PC-3 (cell line): ENCODE measurements at regions not wholly inside any gene's neighbourhood (a gene's known extent, or its start where the extent isn't known, plus 50 kb on each side); places are given as distances from the start of the nearest gene placed in this dataset.
A peak's percentile ranks its signal among the peaks of the same experiment; 100 is the strongest.

Source experiments
- ATAC-seq: fragments of 200-7000 bp; cut with Tn5 transposase; 2 replicates; pipeline ENCODE4 v1.9.1; 2020; ENCODE audit warnings: mild to moderate bottlenecking, moderate library complexity
- BruUV-seq: library from RNA; stranded (reverse); fragments of 400-500 nt; replicated peaks from 2 replicates; lab custom pipeline; 2021; lab: Mats Ljungman, UMichigan
- CTCF ChIA-PET: fragments of 300-600 bp; sonication (Branson Sonifier 250); formaldehyde crosslinking; loops from one replicate; lab custom pipeline; 2022; ENCODE audit warnings: antibody characterized with exemption; lab: Charles Lee
- POLR2A ChIA-PET: fragments of 300-600 bp; sonication (Branson Sonifier 250); formaldehyde crosslinking; loops from one replicate; lab custom pipeline; 2022; ENCODE audit warnings: antibody characterized with exemption; ENCODE audit not compliant: unreplicated experiment; lab: Charles Lee
- DNase-seq: peaks from one replicate; pipeline ENCODE4 v3.0.0-alpha.2; 2015
- H2AFZ ChIP-seq: fragments of 300-600 bp; sonication (generic); 2 replicates; pipeline ENCODE4 v1.6.0; 2016; ENCODE audit warnings: antibody characterized with exemption, low read length
- H3F3A ChIP-seq: fragments of 300-600 bp; sonication (generic); one replicate; pipeline ENCODE4 v1.6.0; 2017; ENCODE audit warnings: antibody characterized with exemption, low read length, control low read depth, mild to moderate bottlenecking; ENCODE audit not compliant: unreplicated experiment
- H3K27ac ChIP-seq: fragments of 300-600 bp; sonication (generic); 2 replicates; pipeline ENCODE4 v1.5.1; 2016; ENCODE audit warnings: mild to moderate bottlenecking, low read length
- H3K27me3 ChIP-seq: fragments of 300-600 bp; sonication (generic); 2 replicates; pipeline ENCODE4 v1.6.1; 2016; ENCODE audit warnings: low read length, mixed read lengths
- H3K36me3 ChIP-seq: fragments of 300-600 bp; sonication (generic); 2 replicates; pipeline ENCODE4 v1.6.1; 2016; ENCODE audit warnings: low read depth, mixed run types, low read length, mixed read lengths
- H3K4me1 ChIP-seq: fragments of 300-600 bp; sonication (generic); 2 replicates; pipeline ENCODE4 v1.5.1; 2016; ENCODE audit warnings: low read length; ENCODE audit not compliant: insufficient read depth
- H3K4me2 ChIP-seq: fragments of 300-600 bp; sonication (generic); 2 replicates; pipeline ENCODE4 v1.6.0; 2016; ENCODE audit warnings: low read length
- H3K4me3 ChIP-seq: fragments of 300-600 bp; sonication (generic); 2 replicates; pipeline ENCODE4 v1.5.1; 2016; ENCODE audit warnings: mild to moderate bottlenecking, low read length, mixed read lengths
- H3K79me2 ChIP-seq: fragments of 300-600 bp; sonication (generic); 2 replicates; pipeline ENCODE4 v1.6.1; 2017; ENCODE audit warnings: low read length, mixed read lengths
- H3K9ac ChIP-seq: fragments of 300-600 bp; sonication (generic); 2 replicates; pipeline ENCODE4 v1.6.0; 2016; ENCODE audit warnings: mild to moderate bottlenecking, low read length
- H3K9me2 ChIP-seq: fragments of 300-600 bp; sonication (generic); replicated peaks from 2 replicates; pipeline ENCODE4 v1.6.1; 2016; ENCODE audit warnings: mixed run types, low read length, mixed read lengths
- H3K9me3 ChIP-seq: fragments of 300-600 bp; sonication (generic); 2 replicates; pipeline ENCODE4 v1.6.1; 2016; ENCODE audit warnings: low read length, mixed read lengths
- H4K20me1 ChIP-seq: fragments of 300-600 bp; sonication (generic); 2 replicates; pipeline ENCODE4 v1.6.1; 2016; ENCODE audit warnings: low read length, mixed read lengths
- CTCF ChIP-seq: fragments of 300-600 bp; sonication (generic); conservative IDR thresholded peaks from 2 replicates; pipeline ENCODE4 v1.5.1; 2017; ENCODE audit warnings: antibody characterized with exemption, low read depth, mild to moderate bottlenecking, low read length
- EZH2 ChIP-seq: fragments of 300-600 bp; sonication (generic); IDR thresholded peaks from one replicate; pipeline ENCODE4 v1.6.1; 2017; ENCODE audit warnings: antibody characterized with exemption, mild to moderate bottlenecking, low read length; ENCODE audit not compliant: unreplicated experiment
- EZH2phosphoT487 ChIP-seq: fragments of 300-600 bp; sonication (generic); IDR thresholded peaks from 2 replicates; pipeline ENCODE4 v1.6.1; 2018; ENCODE audit warnings: mild to moderate bottlenecking, antibody characterized with exemption, low read length, borderline replicate concordance
- intact Hi-C: fragments of 100-400 bp; cut with micrococcal nuclease; formaldehyde crosslinking; loops from 2 replicates; pipeline ENCODE4 v1.9.0; 2023

- POLR2A ChIA-PET, result no interaction called here
- TF ChIP-seq EZH2phosphoT487, result no peak
- no peak for TF ChIP-seq CTCF
- no peak for TF ChIP-seq EZH2
- intact Hi-C loops, result no loop called here
- CTCF ChIA-PET, result no interaction called here
- H3K4me2 ChIP-seq, result 0 out of 2 replicates have a peak overlapping the region, but pooled peaks have one; percentile 20
- H3K9ac ChIP-seq, result peak overlapping the region; percentile 16; the same call in 1 of the 2 replicates
- H3K4me3 ChIP-seq, result no peak overlapping the region
- peak overlapping the region; percentile 85 for H3K27ac ChIP-seq
- no peaks in the 10 kb centered on the region for H3K36me3 ChIP-seq
- no peaks in the 10 kb centered on the region for H3K27me3 ChIP-seq
- H3F3A ChIP-seq, result no peaks in the 10 kb centered on the region
- H3K9me2 ChIP-seq, result no peaks in the 10 kb centered on the region
- peak; percentile 33 for ATAC-seq
- H3K79me2 ChIP-seq, result no peaks in the 10 kb centered on the region
- H4K20me1 ChIP-seq, result no peaks in the 10 kb centered on the region
- no TSS peak for BruUV-seq
- DNase-seq, result peak; percentile 70
- no peaks in the 10 kb centered on the region for H3K9me3 ChIP-seq
- H2AFZ ChIP-seq, result peak overlapping the region; percentile 23; the same call in 1 of the 2 replicates
- peaks cover 43% of the 10 kb centered on the region for H3K4me1 ChIP-seq
Observed at GRCh38 chr9:105073147-105073546, 145.2 kb upstream of the ABCA1 start.

DNA sequence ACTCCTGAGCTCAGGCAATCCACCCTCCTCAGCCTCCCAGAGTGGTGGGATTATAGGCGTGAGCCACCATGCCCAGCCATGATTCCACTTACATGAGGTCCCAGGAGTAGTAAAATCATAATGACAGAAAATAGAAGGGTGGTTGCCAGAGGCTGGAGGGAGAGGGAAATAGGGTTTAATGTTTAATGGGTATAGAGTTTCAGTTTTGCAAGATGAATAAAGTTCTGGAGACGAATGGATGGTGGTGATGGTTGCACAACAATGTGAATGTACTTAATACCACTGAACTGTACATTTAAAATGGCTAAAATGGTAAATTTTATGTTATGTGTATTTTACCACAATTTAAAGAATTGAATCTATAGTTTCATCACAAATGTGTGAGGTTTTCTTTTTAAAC is 146.5 kb upstream of the ABCA1 start:
- no peak for DNase-seq

More for the DNA sequence above, 146.5 kb upstream of the ABCA1 start:
- no peak overlapping the region for H3K9ac ChIP-seq
- no peak overlapping the region for H3K4me2 ChIP-seq
- no peaks in the 10 kb centered on the region for H3K9me3 ChIP-seq
- H3K36me3 ChIP-seq, result no peaks in the 10 kb centered on the region
- H3F3A ChIP-seq, result no peaks in the 10 kb centered on the region
- H4K20me1 ChIP-seq, result no peaks in the 10 kb centered on the region
- no peak for ATAC-seq
- H3K27ac ChIP-seq, result no peak overlapping the region
- no peaks in the 10 kb centered on the region for H3K27me3 ChIP-seq
- ChIA-PET POLR2A (no interaction called here), CTCF (no interaction called here)
- TF ChIP-seq CTCF (no peak), EZH2 (no peak), EZH2phosphoT487 (no peak)
- no peaks in the 10 kb centered on the region for H3K79me2 ChIP-seq
- no peak overlapping the region for H2AFZ ChIP-seq
- no peaks in the 10 kb centered on the region for H3K9me2 ChIP-seq
- H3K4me1 ChIP-seq, result peaks cover 41% of the 10 kb centered on the region
- intact Hi-C loops, result no loop called here
- H3K4me3 ChIP-seq, result no peak overlapping the region
- BruUV-seq, result no TSS peak
